Left ventricle myocardium superior (tissue), 1 donor: ENCODE measurements at regions not wholly inside any gene's neighbourhood (a gene's known extent, or its start where the extent isn't known, plus 50 kb on each side); places are given as distances from the start of the nearest gene placed in this dataset.
"Not testable (repeated sequence)": the region's sequence is repeated elsewhere in the genome, so short reads cannot be mapped to it uniquely, and the experiment has no call there.

ENCODE experiments used
- ATAC-seq: fragments of 200-7000 bp; cut with Tn5 transposase; one replicate; pipeline ENCODE4 v1.9.1; 2020; ENCODE audit warnings: mild to moderate bottlenecking, moderate library complexity
- DNase-seq: peaks from one replicate; pipeline ENCODE4 v3.0.0-alpha.2; 2020
- intact Hi-C: fragments of 100-400 bp; cut with micrococcal nuclease; formaldehyde crosslinking; loops from one replicate; pipeline ENCODE4 v1.11.0; 2022
- donor health status: DM: no; HTN: yes; CAD: no; lungs with severe emphysema.

DNA sequence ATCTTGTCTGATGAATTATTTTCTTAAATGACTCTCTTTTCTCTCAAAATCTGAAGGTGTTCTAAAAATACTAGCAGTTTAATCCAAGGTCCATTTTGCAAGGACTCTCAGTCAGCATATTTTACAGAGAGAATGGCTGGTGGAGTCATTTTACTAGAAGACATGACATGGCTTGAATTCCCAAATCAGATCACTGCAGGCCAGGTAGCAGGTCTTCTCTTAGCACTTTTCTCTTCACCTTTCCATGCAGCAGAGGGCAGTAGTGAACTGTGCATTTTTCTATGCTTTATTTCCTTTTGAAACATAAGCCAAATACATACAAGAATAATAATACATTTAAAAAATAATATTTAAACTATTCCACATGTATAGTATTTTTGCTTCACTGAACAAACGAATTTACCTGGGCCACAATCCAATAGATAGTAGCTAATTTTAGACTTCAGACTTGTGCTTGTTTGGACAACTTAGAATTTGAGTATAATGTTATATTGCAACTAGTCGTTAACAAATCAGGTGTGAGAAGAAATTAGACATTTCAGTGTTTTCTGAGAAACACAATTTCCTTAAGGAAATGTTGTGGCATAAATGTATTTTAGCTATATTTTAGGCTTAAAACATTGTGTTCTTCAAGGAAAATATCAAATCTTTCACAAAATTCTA, 289.4 kb upstream of the DAB2 start:
- no peak for DNase-seq
- ATAC-seq: peak; percentile 59
- intact Hi-C loops: no loop called here

- DNase-seq (no peak), ATAC-seq (peak; percentile 75)
- intact Hi-C loops: no loop called here
These were observed 288.6 kb upstream of the DAB2 start for GRCh38 chr5:39713250-39713916.

DNA sequence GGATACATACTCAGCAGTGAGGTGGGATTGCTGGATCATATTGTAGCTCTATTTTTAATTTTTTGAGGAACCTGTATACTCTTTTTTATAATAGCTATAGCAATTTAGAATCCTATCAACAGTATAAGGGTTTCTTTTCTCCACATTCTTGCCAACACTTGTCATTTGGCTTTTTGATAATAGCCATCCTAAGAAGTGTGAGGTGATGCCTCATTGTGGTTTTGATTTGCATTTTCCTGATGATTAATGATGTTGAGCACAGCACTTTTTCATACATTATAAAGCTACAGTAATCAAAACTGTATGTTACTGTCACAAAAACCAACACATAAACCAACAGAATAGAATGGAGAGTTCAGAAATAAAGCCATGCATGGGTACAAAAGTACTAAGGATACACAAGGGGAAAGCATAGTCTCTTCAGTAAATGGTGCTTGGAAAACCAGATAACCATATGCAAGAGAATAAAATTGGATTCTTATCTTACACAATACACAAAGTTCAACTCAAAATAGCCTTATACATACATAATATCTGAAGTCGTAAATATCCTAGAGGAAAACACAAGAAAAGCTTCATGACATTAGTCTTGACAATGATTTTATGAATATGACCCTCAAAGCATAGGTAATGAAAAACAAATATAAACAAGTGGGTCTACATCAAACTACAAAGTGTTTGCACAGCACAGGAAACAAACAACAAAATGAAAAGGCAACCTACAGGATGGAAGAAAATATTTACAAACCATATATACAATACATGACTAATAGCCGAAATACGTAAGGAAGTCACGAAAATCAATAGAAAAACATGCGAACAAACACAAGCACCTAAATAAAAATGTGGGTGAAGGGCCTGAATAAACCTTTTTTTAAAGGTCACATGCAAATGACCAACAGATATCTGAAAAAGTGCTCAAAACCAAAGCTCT, 287.8 kb upstream of the DAB2 start:
- intact Hi-C loops: no loop called here
- DNase-seq: no peak
- ATAC-seq: no peak

DNA sequence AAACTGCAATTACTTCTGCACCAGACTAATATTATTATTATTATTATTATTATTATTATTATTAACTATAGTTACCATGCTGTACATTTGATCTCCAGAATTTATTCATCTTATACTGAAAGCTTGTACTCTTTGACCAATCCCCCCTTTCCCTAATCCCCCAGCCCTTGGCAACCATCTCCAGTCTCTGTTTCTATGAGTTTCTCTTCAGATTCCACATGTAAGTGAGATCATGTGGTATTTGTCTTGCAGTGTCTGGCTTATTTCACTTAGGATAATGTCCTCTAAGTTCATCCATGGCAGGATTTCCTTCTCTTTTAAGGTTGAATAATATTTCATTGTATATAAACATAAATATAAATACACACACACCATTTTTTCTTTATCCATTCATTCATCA, 287.0 kb upstream of the DAB2 start:
- DNase-seq: no peak
- ATAC-seq: no peak
- intact Hi-C loops: no loop called here

- no peak for ATAC-seq
- no peak for DNase-seq
- intact Hi-C loops: no loop called here
These were observed 284.3 kb upstream of the DAB2 start for GRCh38 chr5:39709032-39709431.

GRCh38 chr5:39702928-39703327, 278.1 kb upstream of the DAB2 start:
- intact Hi-C loops: no loop called here
- DNase-seq (no peak), ATAC-seq (no peak)

GRCh38 chr5:39700523-39700922, 275.7 kb upstream of the DAB2 start:
- intact Hi-C loops: no loop called here
- DNase-seq (no peak), ATAC-seq (no peak)

- intact Hi-C loops: no loop called here
These were observed 274.2 kb upstream of the DAB2 start for GRCh38 chr5:39698838-39699560.

DNA sequence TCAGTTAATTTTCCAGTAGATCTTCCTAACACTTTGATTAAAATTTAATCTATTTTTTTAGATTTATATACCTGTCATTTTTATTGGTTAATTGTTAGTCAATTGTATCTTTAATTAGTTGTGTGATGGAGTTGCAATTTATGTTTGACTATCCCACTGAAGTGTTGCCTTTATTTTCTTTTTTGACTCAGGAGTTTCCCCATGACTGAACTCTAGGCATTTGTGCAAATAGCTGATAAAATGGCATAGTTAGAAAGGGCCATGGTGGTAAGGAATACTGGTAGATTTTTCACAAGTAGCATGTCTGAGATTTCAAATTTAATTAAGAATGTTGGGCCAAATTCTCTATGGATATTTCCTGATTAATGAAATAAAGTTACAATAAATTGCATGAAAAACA, 273.1 kb upstream of the DAB2 start:
- DNase-seq (no peak), ATAC-seq (no peak)
- intact Hi-C loops: no loop called here

More at GRCh38 chr5:39698838-39699560, 274.2 kb upstream of the DAB2 start:
- no peak for ATAC-seq
- no peak for DNase-seq

- no peak for ATAC-seq
- no peak for DNase-seq
- intact Hi-C loops: no loop called here
These were observed 272.1 kb upstream of the DAB2 start for GRCh38 chr5:39696672-39697398.

- DNase-seq (no peak), ATAC-seq (no peak)
- intact Hi-C loops: no loop called here
These were observed 267.2 kb upstream of the DAB2 start for GRCh38 chr5:39691993-39692392.

GRCh38 chr5:39691136-39691535, 266.4 kb upstream of the DAB2 start:
- no peak for DNase-seq
- intact Hi-C loops: no loop called here
- no peak for ATAC-seq

DNA sequence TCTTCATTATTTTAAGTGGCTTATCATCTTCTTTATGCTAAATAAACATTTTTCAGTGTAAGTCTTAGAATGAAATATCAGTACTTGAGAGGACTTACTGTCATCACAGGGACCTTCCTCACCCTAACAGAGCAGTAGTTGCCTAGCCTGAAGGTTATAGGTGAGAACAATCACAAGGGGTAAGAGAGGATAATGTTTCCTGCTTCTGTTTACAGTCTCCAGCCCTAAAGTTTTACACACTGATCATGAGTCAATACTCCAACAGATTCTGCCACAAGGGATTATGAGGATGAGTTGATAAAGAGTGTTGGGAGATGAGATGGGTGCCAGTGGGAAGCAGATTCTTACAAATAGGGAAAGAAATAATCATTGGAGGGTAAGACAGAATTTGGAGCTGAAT, 265.1 kb upstream of the DAB2 start:
- ATAC-seq (no peak), DNase-seq (no peak)
- intact Hi-C loops: no loop called here

GRCh38 chr5:39687924-39688323, 263.1 kb upstream of the DAB2 start:
- ATAC-seq, DNase-seq, intact Hi-C loops: not testable (repeated sequence)

GRCh38 chr5:39680213-39680612, 255.4 kb upstream of the DAB2 start:
- intact Hi-C loops: no loop called here
- ATAC-seq (no peak), DNase-seq (no peak)

DNA sequence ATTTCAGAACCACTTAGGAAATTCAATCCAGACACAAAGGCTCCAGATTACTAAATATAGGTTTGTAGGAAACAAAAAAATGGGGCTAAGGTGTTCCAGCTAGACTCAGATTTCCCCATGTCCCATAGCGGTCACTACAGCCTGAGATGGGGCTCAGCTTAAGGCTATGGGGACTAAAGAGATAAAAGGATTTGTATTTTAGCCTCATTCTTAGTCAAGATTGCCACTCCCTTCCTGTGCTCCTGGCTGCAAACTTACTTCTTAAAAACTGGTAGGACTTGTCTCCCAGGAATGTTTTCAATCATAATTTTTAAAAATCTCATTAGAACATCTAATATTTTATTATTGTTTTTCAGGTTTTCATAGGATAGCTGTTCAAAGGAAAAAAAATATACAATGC, 253.8 kb upstream of the DAB2 start:
- intact Hi-C loops: no loop called here

GRCh38 chr5:39675676-39676075, 250.9 kb upstream of the DAB2 start:
- intact Hi-C loops: no loop called here
- ATAC-seq (no peak), DNase-seq (no peak)

More for the DNA sequence above, 253.8 kb upstream of the DAB2 start:
- no peak for ATAC-seq
- no peak for DNase-seq

DNA sequence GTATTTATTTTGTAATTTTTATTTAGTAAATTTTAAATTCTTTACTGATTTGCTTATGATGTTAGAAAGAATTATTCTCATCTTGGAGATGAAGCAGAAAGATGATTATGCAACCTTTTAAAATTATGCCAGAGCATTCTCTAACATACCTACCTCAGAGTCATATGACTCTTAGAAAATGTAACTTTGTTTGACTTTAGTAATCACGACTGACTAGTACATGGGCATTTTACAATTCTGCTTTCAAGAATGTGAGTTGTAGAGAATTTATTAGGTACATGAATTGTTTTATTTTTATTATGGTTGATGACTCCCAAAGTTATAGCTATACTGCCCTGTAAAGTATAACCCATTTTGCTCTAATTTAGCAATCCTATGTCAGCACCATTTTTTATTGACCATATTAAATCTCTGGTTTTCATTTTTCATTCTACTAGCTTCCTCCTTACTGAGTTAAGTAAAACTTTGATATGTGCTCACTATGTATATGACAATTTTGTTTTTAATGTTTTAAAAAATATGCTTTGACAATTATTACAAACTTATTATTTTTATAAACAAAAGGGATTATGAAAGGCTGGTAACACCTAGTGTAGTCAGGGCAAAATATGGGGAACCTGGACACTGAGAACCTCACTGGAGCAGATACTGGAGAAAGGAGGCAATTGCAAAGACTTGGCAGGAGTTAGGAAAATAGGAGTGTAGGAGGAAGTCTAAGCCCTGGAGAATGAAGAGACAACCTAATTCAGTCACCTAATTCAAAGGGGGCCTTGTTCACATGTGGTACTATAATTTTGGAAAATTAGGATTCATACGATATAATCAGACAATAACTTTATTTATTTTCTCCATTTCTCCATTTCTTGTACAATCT, 249.7 kb upstream of the DAB2 start:
- intact Hi-C loops: no loop called here
- DNase-seq: no peak
- ATAC-seq: no peak
